ENCODE measurements at regions not wholly inside any gene's neighbourhood (a gene's known extent, or its start where the extent isn't known, plus 50 kb on each side); places are given as distances from the start of the nearest gene placed in this dataset.

- TF ChIP-seq POLR2AphosphoS5 (IDR thresholded peaks at IDR 0.05; ENCODE audit: low read depth, low read length) (no peak), SPI1 (IDR thresholded peaks at IDR 0.05; ENCODE audit: low read depth, low read length) (no peak), POLR2A (IDR thresholded peaks at IDR 0.05; ENCODE audit: low read depth, low read length) (no peak), PAX5 (IDR thresholded peaks at IDR 0.05; ENCODE audit: insufficient read depth, low read length, severe bottlenecking) (no peak), TAF1 (IDR thresholded peaks at IDR 0.05; ENCODE audit: low read depth, low read length) (no peak)
Observed at GRCh38 chr1:199847021-199847420, 180.5 kb upstream of the NR5A2 start.
